PC-9 (cell line): ENCODE measurements at regions not wholly inside any gene's neighbourhood (a gene's known extent, or its start where the extent isn't known, plus 50 kb on each side); places are given as distances from the start of the nearest gene placed in this dataset.

Experiments
- BruUV-seq: library from RNA; stranded (reverse); fragments of 400-500 nt; replicated peaks from 2 replicates; lab custom pipeline; 2021; lab: Mats Ljungman, UMichigan
- CTCF ChIA-PET: fragments of 300-600 bp; sonication (Branson Sonifier 250); formaldehyde crosslinking; loops from one replicate; lab custom pipeline; 2022; ENCODE audit warnings: antibody characterized with exemption; lab: Charles Lee
- POLR2A ChIA-PET: fragments of 300-600 bp; sonication (Branson Sonifier 250); formaldehyde crosslinking; loops from one replicate; lab custom pipeline; 2022; ENCODE audit warnings: antibody characterized with exemption; ENCODE audit not compliant: unreplicated experiment; lab: Charles Lee
- DNase-seq, 2 experiments: peaks; one replicate each; pipeline versions ENCODE4 v3.0.0 to v3.0.0-alpha.2; 2015 to 2022; ENCODE audit warnings: mixed read lengths in 1 of 2
- H2AFZ ChIP-seq: fragments of 200-600 bp; sonication (generic); 2 replicates; pipeline ENCODE4 v1.8.1; 2017; ENCODE audit warnings: antibody characterized with exemption
- H3F3A ChIP-seq: fragments of 200-600 bp; sonication (generic); 2 replicates; pipeline ENCODE4 v1.8.1; 2017; ENCODE audit warnings: antibody characterized with exemption, mild to moderate bottlenecking, low read depth; ENCODE audit not compliant: insufficient read depth
- H3K27ac ChIP-seq: fragments of 200-600 bp; sonication (generic); 2 replicates; pipeline ENCODE4 v1.6.1; 2016; ENCODE audit warnings: mixed run types
- H3K27me3 ChIP-seq: fragments of 200-600 bp; sonication (generic); 2 replicates; pipeline ENCODE4 v1.6.1; 2016; ENCODE audit warnings: low read depth, mixed run types; ENCODE audit not compliant: insufficient read depth
- H3K36me3 ChIP-seq: fragments of 200-600 bp; sonication (generic); 2 replicates; pipeline ENCODE4 v1.6.1; 2016; ENCODE audit warnings: low read depth, mixed run types
- H3K4me1 ChIP-seq: fragments of 200-600 bp; sonication (generic); replicated peaks from 2 replicates; pipeline ENCODE4 v1.6.1; 2016; ENCODE audit warnings: mixed run types; ENCODE audit not compliant: insufficient read depth
- H3K4me2 ChIP-seq: fragments of 200-600 bp; sonication (generic); 2 replicates; pipeline ENCODE4 v1.6.1; 2017; ENCODE audit warnings: mixed run types
- H3K4me3 ChIP-seq: fragments of 200-600 bp; sonication (generic); 2 replicates; pipeline ENCODE4 v1.6.1; 2016; ENCODE audit warnings: mixed run types
- H3K79me2 ChIP-seq: fragments of 200-600 bp; sonication (generic); 2 replicates; pipeline ENCODE4 v1.6.1; 2017; ENCODE audit warnings: low read depth, mixed run types
- H3K9me2 ChIP-seq: fragments of 200-600 bp; sonication (generic); 2 replicates; pipeline ENCODE4 v1.8.1; 2017; ENCODE audit warnings: mild to moderate bottlenecking; ENCODE audit not compliant: insufficient read depth
- H3K9me3 ChIP-seq: fragments of 200-600 bp; sonication (generic); 2 replicates; pipeline ENCODE4 v1.8.1; 2016; ENCODE audit warnings: low read depth; ENCODE audit not compliant: insufficient read depth
- H4K20me1 ChIP-seq: fragments of 200-600 bp; sonication (generic); 2 replicates; pipeline ENCODE4 v1.8.1; 2017; ENCODE audit not compliant: insufficient read depth
- EZH2 ChIP-seq: fragments of 200-600 bp; sonication (generic); IDR thresholded peaks from 2 replicates; pipeline ENCODE4 v1.8.0; 2017; ENCODE audit warnings: antibody characterized with exemption, low read depth
- intact Hi-C: fragments of 100-400 bp; cut with micrococcal nuclease; formaldehyde crosslinking; loops from one replicate; pipeline ENCODE4 v1.10.0; 2022; ENCODE audit not compliant: unreplicated experiment
- TF ChIP-seq, protein P1 (sequence below): fragments of 200-600 bp; sonication (generic); conservative IDR thresholded peaks from 2 replicates; pipeline ENCODE4 v1.6.1; 2017; ENCODE audit warnings: mixed run types, antibody characterized with exemption, mild to moderate bottlenecking, moderate library complexity

DNA sequence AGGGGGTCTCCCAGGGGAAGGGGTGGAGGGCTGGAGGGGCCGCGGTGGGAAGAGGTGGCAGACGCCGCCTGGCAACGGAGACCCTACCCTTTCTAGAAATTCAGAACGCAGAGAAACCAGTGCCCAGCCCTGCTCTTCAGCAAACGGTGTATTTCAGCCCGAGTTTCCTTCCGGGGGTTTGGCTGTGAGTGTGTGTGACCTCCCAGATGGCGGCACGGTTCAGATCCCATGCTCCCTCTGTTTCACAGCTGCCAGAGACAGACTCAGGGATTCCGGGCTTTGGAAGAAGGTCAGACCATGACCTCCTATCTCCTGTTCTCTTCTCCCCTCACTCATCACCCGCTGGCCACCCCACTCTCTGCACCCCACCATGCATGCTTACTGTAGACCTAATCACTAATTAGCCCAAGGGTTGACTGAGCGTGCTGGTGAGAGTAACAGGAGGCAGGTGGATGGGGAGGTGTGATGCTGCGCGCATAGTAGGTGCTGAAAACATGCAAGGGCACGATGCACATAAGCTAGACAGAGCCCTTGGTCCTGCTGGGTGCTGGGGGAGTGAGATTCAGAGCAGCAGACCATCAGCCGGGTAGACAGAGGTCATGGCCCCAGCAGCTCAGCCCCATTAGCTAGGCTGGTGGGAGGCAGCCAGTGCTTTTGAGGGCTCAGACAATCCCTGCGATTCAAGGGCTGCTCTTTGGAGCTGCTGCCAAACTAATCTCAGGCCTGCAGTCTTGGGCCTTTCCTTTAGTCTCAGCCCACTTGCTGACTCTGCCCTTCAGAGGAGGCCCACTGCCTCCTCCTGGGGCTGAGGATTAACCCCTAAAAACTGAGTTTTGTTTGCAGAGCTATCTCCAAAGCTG is 256.5 kb upstream of the CADM1 start:
- H3K9me2 ChIP-seq: no peaks in the 10 kb centered on the region
- ChIA-PET POLR2A (no interaction called here), CTCF (no interaction called here)
- H3K4me1 ChIP-seq: no peaks in the 10 kb centered on the region
- BruUV-seq: no TSS peak
- H3K4me2 ChIP-seq: no peak overlapping the region
- H2AFZ ChIP-seq: no peak overlapping the region
- no peaks in the 10 kb centered on the region for H3K79me2 ChIP-seq
- intact Hi-C loops: no loop called here
- H3K9me3 ChIP-seq: no peaks in the 10 kb centered on the region
- peaks cover 65% of the 10 kb centered on the region for H3K27me3 ChIP-seq
- TF ChIP-seq, protein P1, sequence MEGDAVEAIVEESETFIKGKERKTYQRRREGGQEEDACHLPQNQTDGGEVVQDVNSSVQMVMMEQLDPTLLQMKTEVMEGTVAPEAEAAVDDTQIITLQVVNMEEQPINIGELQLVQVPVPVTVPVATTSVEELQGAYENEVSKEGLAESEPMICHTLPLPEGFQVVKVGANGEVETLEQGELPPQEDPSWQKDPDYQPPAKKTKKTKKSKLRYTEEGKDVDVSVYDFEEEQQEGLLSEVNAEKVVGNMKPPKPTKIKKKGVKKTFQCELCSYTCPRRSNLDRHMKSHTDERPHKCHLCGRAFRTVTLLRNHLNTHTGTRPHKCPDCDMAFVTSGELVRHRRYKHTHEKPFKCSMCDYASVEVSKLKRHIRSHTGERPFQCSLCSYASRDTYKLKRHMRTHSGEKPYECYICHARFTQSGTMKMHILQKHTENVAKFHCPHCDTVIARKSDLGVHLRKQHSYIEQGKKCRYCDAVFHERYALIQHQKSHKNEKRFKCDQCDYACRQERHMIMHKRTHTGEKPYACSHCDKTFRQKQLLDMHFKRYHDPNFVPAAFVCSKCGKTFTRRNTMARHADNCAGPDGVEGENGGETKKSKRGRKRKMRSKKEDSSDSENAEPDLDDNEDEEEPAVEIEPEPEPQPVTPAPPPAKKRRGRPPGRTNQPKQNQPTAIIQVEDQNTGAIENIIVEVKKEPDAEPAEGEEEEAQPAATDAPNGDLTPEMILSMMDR: no peak
- TF ChIP-seq EZH2: no peak
- DNase-seq: no peak
- no peaks in the 10 kb centered on the region for H4K20me1 ChIP-seq
- no peaks in the 10 kb centered on the region for H3K36me3 ChIP-seq
- no peak overlapping the region for H3K27ac ChIP-seq
- H3F3A ChIP-seq: no peaks in the 10 kb centered on the region
- no peak overlapping the region for H3K4me3 ChIP-seq

DNA sequence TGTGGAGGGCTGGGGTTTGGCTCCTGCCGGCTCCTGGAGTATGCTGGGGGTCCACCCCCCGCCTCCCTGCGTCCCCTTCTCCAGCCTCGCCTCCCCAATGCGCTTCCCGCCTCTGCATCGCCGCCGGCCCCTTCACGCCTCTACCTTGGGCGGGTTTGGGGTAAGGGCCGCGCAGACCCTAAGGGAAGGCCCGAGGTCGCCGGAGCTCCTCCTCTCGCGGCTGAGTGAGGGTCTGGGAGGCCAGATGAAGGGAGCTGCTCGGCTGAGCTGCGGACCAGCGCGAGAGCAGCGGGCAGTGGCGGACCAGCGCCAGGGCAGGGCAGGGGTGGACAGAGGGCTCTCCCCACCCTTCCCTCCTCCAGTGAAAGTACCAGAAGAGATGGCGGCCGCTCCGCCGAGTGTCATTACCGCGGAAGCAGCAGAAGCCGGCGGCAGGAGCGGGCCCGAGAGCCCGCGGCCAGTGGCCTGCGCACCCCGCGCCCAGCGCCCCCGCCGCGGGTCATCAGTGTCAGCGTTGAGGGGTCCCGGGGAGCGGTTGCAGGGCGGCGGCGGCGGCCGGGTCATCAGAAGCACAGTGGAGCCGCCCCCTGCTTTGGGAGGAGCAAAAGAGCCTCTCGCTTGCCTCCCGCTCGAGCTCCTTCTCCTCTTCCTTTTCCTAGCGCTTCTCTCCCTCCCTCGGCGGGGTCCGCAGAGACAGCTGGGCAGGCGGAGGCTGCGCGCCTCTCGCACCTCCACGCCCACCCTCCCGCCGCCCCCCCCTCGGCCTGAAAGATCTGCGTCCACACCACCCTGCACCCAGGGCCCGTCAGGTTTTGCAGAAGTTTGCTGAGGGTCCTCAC is 255.6 kb upstream of the CADM1 start:
- no peak for DNase-seq
- BruUV-seq: no TSS peak
- ChIA-PET CTCF (no interaction called here), POLR2A (no interaction called here)
- H3F3A ChIP-seq: no peaks in the 10 kb centered on the region
- H3K79me2 ChIP-seq: no peaks in the 10 kb centered on the region
- H3K36me3 ChIP-seq: no peaks in the 10 kb centered on the region
- H3K4me2 ChIP-seq: no peak overlapping the region
- no peaks in the 10 kb centered on the region for H3K4me1 ChIP-seq
- TF ChIP-seq, protein P1: no peak
- no peak for TF ChIP-seq EZH2
- H2AFZ ChIP-seq: no peak overlapping the region
- H3K4me3 ChIP-seq: no peak overlapping the region
- no peaks in the 10 kb centered on the region for H3K9me2 ChIP-seq
- intact Hi-C loops: no loop called here
- H3K27me3 ChIP-seq: peaks cover 69% of the 10 kb centered on the region
- H3K27ac ChIP-seq: no peak overlapping the region
- H4K20me1 ChIP-seq: no peaks in the 10 kb centered on the region
- H3K9me3 ChIP-seq: no peaks in the 10 kb centered on the region

DNA sequence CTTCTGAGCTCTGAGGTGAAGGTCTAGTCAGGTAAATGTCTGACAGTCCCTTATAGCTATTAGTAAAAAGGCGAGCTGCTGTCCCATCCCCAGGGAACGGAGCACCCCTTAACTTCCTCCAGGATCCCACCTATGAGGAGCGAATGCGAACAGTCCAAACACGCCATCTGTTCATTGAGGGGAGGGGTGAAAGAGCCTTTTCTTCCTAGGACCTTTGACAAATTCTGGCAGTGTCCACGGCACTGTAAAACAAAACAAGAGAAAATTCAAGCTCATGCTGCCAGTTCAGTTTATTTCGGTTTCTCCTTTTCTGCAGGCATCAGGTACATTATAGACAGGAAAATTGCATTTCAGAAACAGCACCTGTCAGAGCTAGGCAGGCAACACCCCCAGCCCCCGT is 253.8 kb upstream of the CADM1 start:
- H3K4me1 ChIP-seq: no peaks in the 10 kb centered on the region
- no TSS peak for BruUV-seq
- POLR2A ChIA-PET: no interaction called here

More for the DNA sequence above, 253.8 kb upstream of the CADM1 start:
- Histone ChIP-seq H3K9me3 (no peaks in the 10 kb centered on the region), H3K9me2 (no peaks in the 10 kb centered on the region), H3K4me3 (no peak overlapping the region), H3K79me2 (no peaks in the 10 kb centered on the region), H3K27ac (no peak overlapping the region), H3K36me3 (no peaks in the 10 kb centered on the region), H3F3A (no peaks in the 10 kb centered on the region), H2AFZ (no peak overlapping the region), H3K27me3 (peaks cover 80% of the 10 kb centered on the region), H3K4me2 (no peak overlapping the region), H4K20me1 (no peaks in the 10 kb centered on the region)
- CTCF ChIA-PET: no interaction called here
- TF ChIP-seq, protein P1: no peak
- DNase-seq: no peak
- intact Hi-C loops: no loop called here
